ENCODE measurements at regions not wholly inside any gene's neighbourhood (a gene's known extent, or its start where the extent isn't known, plus 50 kb on each side); places are given as distances from the start of the nearest gene placed in this dataset.
A peak's percentile ranks its signal among the peaks of the same experiment; 100 is the strongest.

DNA sequence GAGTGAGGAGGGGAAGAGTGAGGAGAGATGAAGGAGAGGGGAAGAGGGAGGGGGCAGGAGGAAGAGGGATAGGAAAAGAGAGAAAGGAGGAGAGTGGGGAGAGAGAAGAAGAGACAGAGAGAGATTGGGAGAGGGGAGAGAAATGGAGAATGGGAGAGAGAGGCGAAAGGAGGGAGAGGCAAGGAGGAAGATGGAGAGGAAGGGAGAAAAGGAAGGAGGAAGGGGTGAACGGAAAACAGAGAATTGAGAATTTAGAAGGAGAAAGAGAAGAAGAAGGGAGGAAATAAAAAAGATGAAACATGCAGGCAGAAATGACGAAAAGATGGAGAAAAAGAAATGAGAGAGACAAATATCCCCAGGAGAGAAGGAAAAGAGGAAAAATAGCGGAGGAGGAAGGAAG lies 502.8 kb downstream of the MN1 start:
- H2BK5ac ChIP-seq (ENCODE audit: low read length): no peak overlapping the region
- no peak overlapping the region for H4K8ac ChIP-seq (ENCODE audit: low read depth, low read length)
- no peaks in the 10 kb centered on the region for H3K79me1 ChIP-seq (ENCODE audit: low read depth, low read length)
- 94% methylated on average over 2 of the region's 4 CpGs; no CpG with 5 or more reads in 1 of the 2 donors for WGBS, 2 donors (ENCODE audit: extremely low coverage in 2 of 2, insufficient read length in 2 of 2, insufficient replicate concordance in 1 of 2)
- no peak overlapping the region for H2BK12ac ChIP-seq (ENCODE audit: low read length)
- H3K4ac ChIP-seq (ENCODE audit: low read length): no peak overlapping the region
- H3K14ac ChIP-seq (ENCODE audit: low read length): no peak overlapping the region
- H3K4me2 ChIP-seq (ENCODE audit: insufficient read depth, low read length, poor library complexity, severe bottlenecking): peak overlapping the region; percentile 15
- DNase-seq (ENCODE audit: low spot score): no peak
- no peak overlapping the region for H3K27ac ChIP-seq (replicated peaks; ENCODE audit: low read length)
- H3K4me3 ChIP-seq (ENCODE audit: low read length in 2 of 2): peak overlapping the region in 1 of 2 donors; percentile 42
- H3K27me3 ChIP-seq (ENCODE audit: control insufficient read depth in 3 of 3, insufficient read depth in 3 of 3, low read depth in 1 of 3, low read length in 3 of 3): no peaks in the 10 kb centered on the region
- H3K36me3 ChIP-seq (replicated peaks in 1 of 2; ENCODE audit: control insufficient read depth in 2 of 2, insufficient read depth in 2 of 2, low read length in 2 of 2): no peaks in the 10 kb centered on the region
- no peak overlapping the region for H4K91ac ChIP-seq (ENCODE audit: low read depth, low read length, poor library complexity)
- peaks cover 15 to 55% of the 10 kb centered on the region in 2 donors for H3K4me1 ChIP-seq (ENCODE audit: control insufficient read depth in 2 of 2, insufficient read depth in 1 of 2, low read depth in 1 of 2, low read length in 2 of 2)
- peak overlapping the region; percentile 89 for H2AFZ ChIP-seq (ENCODE audit: low read length)
- H2BK120ac ChIP-seq (ENCODE audit: low read depth, low read length): no peak overlapping the region
- no peak overlapping the region for H3K9ac ChIP-seq (ENCODE audit: low read depth, low read length, poor library complexity)
- peaks cover 0 to 2% of the 10 kb centered on the region in 2 donors for H3K9me3 ChIP-seq (replicated peaks in 1 of 2; ENCODE audit: control insufficient read depth in 2 of 2, insufficient read depth in 1 of 2, low read depth in 1 of 2, low read length in 2 of 2)
- no peak overlapping the region for H2AK5ac ChIP-seq (ENCODE audit: low read depth, low read length)
- no peak overlapping the region for H2BK15ac ChIP-seq (ENCODE audit: low read length)
- H3K18ac ChIP-seq (ENCODE audit: low read length): no peak overlapping the region
- H3K23ac ChIP-seq (ENCODE audit: low read depth, low read length, poor library complexity): no peak overlapping the region

GRCh38 chr22:27299181-27300085 lies 502.1 kb downstream of the MN1 start:
- no peak overlapping the region for H3K14ac ChIP-seq (ENCODE audit: low read length)
- H3K18ac ChIP-seq (ENCODE audit: low read length): peak overlapping the region; percentile 58
- H3K4me2 ChIP-seq (ENCODE audit: insufficient read depth, low read length, poor library complexity, severe bottlenecking): peak overlapping the region; percentile 15
- no peak overlapping the region for H2AK5ac ChIP-seq (ENCODE audit: low read depth, low read length)
- peaks cover 15 to 48% of the 10 kb centered on the region in 2 donors for H3K4me1 ChIP-seq (ENCODE audit: control insufficient read depth in 2 of 2, insufficient read depth in 1 of 2, low read depth in 1 of 2, low read length in 2 of 2)
- H3K27ac ChIP-seq (replicated peaks; ENCODE audit: low read length): no peak overlapping the region
- H4K91ac ChIP-seq (ENCODE audit: low read depth, low read length, poor library complexity): no peak overlapping the region
- H3K9ac ChIP-seq (ENCODE audit: low read depth, low read length, poor library complexity): no peak overlapping the region
- no peak overlapping the region for H2BK15ac ChIP-seq (ENCODE audit: low read length)
- WGBS, 2 donors (ENCODE audit: extremely low coverage in 2 of 2, insufficient read length in 2 of 2, insufficient replicate concordance in 1 of 2): no CpG with 5 or more reads among the region's 33 CpGs
- H3K9me3 ChIP-seq (replicated peaks in 1 of 2; ENCODE audit: control insufficient read depth in 2 of 2, insufficient read depth in 1 of 2, low read depth in 1 of 2, low read length in 2 of 2): peaks cover 0 to 2% of the 10 kb centered on the region in 2 donors
- H2BK12ac ChIP-seq (ENCODE audit: low read length): no peak overlapping the region
- H2BK120ac ChIP-seq (ENCODE audit: low read depth, low read length): no peak overlapping the region
- no peaks in the 10 kb centered on the region for H3K79me1 ChIP-seq (ENCODE audit: low read depth, low read length)
- H2BK5ac ChIP-seq (ENCODE audit: low read length): no peak overlapping the region
- H3K36me3 ChIP-seq (replicated peaks in 1 of 2; ENCODE audit: control insufficient read depth in 2 of 2, insufficient read depth in 2 of 2, low read length in 2 of 2): no peaks in the 10 kb centered on the region
- no peaks in the 10 kb centered on the region for H3K27me3 ChIP-seq (ENCODE audit: control insufficient read depth in 3 of 3, insufficient read depth in 3 of 3, low read depth in 1 of 3, low read length in 3 of 3)
- H2AFZ ChIP-seq (ENCODE audit: low read length): peak overlapping the region; percentile 89
- DNase-seq (ENCODE audit: low spot score): no peak
- H4K8ac ChIP-seq (ENCODE audit: low read depth, low read length): no peak overlapping the region
- H3K4ac ChIP-seq (ENCODE audit: low read length): no peak overlapping the region
- H3K4me3 ChIP-seq (ENCODE audit: low read length in 2 of 2): peak overlapping the region in 1 of 2 donors; percentile 42
- no peak overlapping the region for H3K23ac ChIP-seq (ENCODE audit: low read depth, low read length, poor library complexity)

DNA sequence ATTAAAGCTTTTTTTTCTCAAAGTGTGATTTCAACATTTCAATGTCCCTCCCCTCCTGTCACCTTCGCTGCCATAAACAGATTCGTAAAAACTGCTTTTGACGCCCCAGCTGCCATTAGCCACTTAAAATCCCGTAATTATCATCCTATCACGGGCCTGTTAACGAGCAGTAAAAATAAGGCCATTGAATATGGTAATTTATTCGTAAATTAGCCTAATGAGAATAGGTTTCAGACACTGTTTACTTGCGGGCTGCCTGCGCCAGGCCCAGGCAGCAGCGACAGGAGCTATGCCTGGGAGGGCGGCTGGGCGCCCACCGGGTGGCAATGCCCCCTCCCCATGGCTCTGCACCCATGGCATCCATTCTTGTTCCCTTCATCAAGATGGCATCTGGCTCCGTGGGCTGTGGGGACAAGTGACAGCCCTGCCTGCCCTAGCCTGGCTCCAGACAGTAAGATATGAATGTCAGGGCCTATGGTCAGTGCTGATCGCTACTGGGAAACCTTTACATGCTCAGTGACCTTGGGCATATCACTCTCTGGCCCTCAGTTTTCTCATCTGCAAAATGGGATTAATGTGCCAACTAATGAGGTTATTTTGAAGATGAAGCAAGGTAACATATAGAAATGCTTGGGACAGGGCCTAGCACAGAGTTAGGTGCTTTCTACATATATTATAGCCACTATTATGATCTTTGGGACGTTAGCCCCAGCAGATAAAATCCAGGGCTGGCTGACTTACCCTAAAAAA lies 500.8 kb downstream of the MN1 start:
- no CpG with 5 or more reads among the region's 16 CpGs for whole genome bisulfite sequencing, 2 donors (ENCODE audit: extremely low coverage in 2 of 2, insufficient read length in 2 of 2, insufficient replicate concordance in 1 of 2)
- peak overlapping the region; percentile 37 for H3K23ac ChIP-seq (ENCODE audit: low read depth, low read length, poor library complexity)
- no peak overlapping the region for H2BK12ac ChIP-seq (ENCODE audit: low read length)
- H2AK5ac ChIP-seq (ENCODE audit: low read depth, low read length): no peak overlapping the region
- no peak overlapping the region for H2BK5ac ChIP-seq (ENCODE audit: low read length)
- no peak overlapping the region for H4K8ac ChIP-seq (ENCODE audit: low read depth, low read length)
- no peak overlapping the region for H3K27ac ChIP-seq (replicated peaks; ENCODE audit: low read length)
- H3K14ac ChIP-seq (ENCODE audit: low read length): no peak overlapping the region
- no peak overlapping the region for H3K9ac ChIP-seq (ENCODE audit: low read depth, low read length, poor library complexity)
- peaks cover 15 to 39% of the 10 kb centered on the region in 2 donors for H3K4me1 ChIP-seq (ENCODE audit: control insufficient read depth in 2 of 2, insufficient read depth in 1 of 2, low read depth in 1 of 2, low read length in 2 of 2)
- H3K4me3 ChIP-seq (ENCODE audit: low read length in 2 of 2): no peak overlapping the region
- H3K18ac ChIP-seq (ENCODE audit: low read length): peak overlapping the region; percentile 2
- no peak overlapping the region for H2AFZ ChIP-seq (ENCODE audit: low read length)
- H2BK15ac ChIP-seq (ENCODE audit: low read length): no peak overlapping the region
- no peaks in the 10 kb centered on the region for H3K79me1 ChIP-seq (ENCODE audit: low read depth, low read length)
- no peaks in the 10 kb centered on the region for H3K27me3 ChIP-seq (ENCODE audit: control insufficient read depth in 3 of 3, insufficient read depth in 3 of 3, low read depth in 1 of 3, low read length in 3 of 3)
- H3K4ac ChIP-seq (ENCODE audit: low read length): no peak overlapping the region
- DNase-seq (ENCODE audit: low spot score): no peak
- H4K91ac ChIP-seq (ENCODE audit: low read depth, low read length, poor library complexity): no peak overlapping the region
- H2BK120ac ChIP-seq (ENCODE audit: low read depth, low read length): no peak overlapping the region
- no peaks in the 10 kb centered on the region for H3K36me3 ChIP-seq (replicated peaks in 1 of 2; ENCODE audit: control insufficient read depth in 2 of 2, insufficient read depth in 2 of 2, low read length in 2 of 2)
- H3K4me2 ChIP-seq (ENCODE audit: insufficient read depth, low read length, poor library complexity, severe bottlenecking): no peak overlapping the region
- peaks cover 0 to 2% of the 10 kb centered on the region in 2 donors for H3K9me3 ChIP-seq (replicated peaks in 1 of 2; ENCODE audit: control insufficient read depth in 2 of 2, insufficient read depth in 1 of 2, low read depth in 1 of 2, low read length in 2 of 2)

DNA sequence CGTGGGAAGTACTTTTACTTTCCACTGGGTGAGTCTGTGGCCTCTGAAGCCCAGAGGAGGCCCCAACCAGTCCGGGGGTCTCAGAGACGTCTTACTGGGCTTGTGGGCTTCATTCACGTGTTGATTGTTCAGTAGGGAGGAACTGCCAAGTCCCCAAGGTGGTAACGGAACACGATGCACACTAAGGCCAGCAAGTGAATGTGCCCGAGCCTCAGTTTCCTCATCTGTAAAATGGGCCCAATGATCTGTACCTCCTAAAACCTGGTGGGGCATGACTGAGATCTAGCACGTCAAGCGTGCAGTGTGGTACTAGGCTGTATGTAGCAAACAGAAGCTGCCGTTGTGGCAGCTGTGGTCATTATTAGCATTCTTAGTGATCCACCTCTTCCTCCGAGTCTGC lies 499.1 kb downstream of the MN1 start:
- Histone ChIP-seq H4K8ac (ENCODE audit: low read depth, low read length) (no peak overlapping the region), H3K14ac (ENCODE audit: low read length) (no peak overlapping the region), H2AFZ (ENCODE audit: low read length) (no peak overlapping the region), H3K23ac (ENCODE audit: low read depth, low read length, poor library complexity) (no peak overlapping the region), H2BK15ac (ENCODE audit: low read length) (peak overlapping the region; percentile 42), H3K4me1 (ENCODE audit: control insufficient read depth in 2 of 2, insufficient read depth in 1 of 2, low read depth in 1 of 2, low read length in 2 of 2) (peaks cover 12 to 26% of the 10 kb centered on the region in 2 donors), H2BK5ac (ENCODE audit: low read length) (no peak overlapping the region), H3K4ac (ENCODE audit: low read length) (no peak overlapping the region), H3K79me1 (ENCODE audit: low read depth, low read length) (no peaks in the 10 kb centered on the region), H3K9ac (ENCODE audit: low read depth, low read length, poor library complexity) (no peak overlapping the region), H2BK120ac (ENCODE audit: low read depth, low read length) (no peak overlapping the region), H3K27me3 (ENCODE audit: control insufficient read depth in 3 of 3, insufficient read depth in 3 of 3, low read depth in 1 of 3, low read length in 3 of 3) (no peaks in the 10 kb centered on the region), H3K4me2 (ENCODE audit: insufficient read depth, low read length, poor library complexity, severe bottlenecking) (no peak overlapping the region), H3K27ac (replicated peaks; ENCODE audit: low read length) (no peak overlapping the region), H3K36me3 (replicated peaks in 1 of 2; ENCODE audit: control insufficient read depth in 2 of 2, insufficient read depth in 2 of 2, low read length in 2 of 2) (no peaks in the 10 kb centered on the region), H2AK5ac (ENCODE audit: low read depth, low read length) (peak overlapping the region; percentile 57), H4K91ac (ENCODE audit: low read depth, low read length, poor library complexity) (no peak overlapping the region), H3K18ac (ENCODE audit: low read length) (no peak overlapping the region), H3K4me3 (ENCODE audit: low read length in 2 of 2) (no peak overlapping the region), H3K9me3 (replicated peaks in 1 of 2; ENCODE audit: control insufficient read depth in 2 of 2, insufficient read depth in 1 of 2, low read depth in 1 of 2, low read length in 2 of 2) (peaks cover 0 to 2% of the 10 kb centered on the region in 2 donors), H2BK12ac (ENCODE audit: low read length) (no peak overlapping the region)
- no CpG with 5 or more reads among the region's 11 CpGs for WGBS, 2 donors (ENCODE audit: extremely low coverage in 2 of 2, insufficient read length in 2 of 2, insufficient replicate concordance in 1 of 2)
- no peak for DNase-seq (ENCODE audit: low spot score)

All from neuronal stem cell (in vitro differentiated cells).